ENCODE measurements at regions not wholly inside any gene's neighbourhood (a gene's known extent, or its start where the extent isn't known, plus 50 kb on each side); places are given as distances from the start of the nearest gene placed in this dataset.
A peak's percentile ranks its signal among the peaks of the same experiment; 100 is the strongest.

DNA sequence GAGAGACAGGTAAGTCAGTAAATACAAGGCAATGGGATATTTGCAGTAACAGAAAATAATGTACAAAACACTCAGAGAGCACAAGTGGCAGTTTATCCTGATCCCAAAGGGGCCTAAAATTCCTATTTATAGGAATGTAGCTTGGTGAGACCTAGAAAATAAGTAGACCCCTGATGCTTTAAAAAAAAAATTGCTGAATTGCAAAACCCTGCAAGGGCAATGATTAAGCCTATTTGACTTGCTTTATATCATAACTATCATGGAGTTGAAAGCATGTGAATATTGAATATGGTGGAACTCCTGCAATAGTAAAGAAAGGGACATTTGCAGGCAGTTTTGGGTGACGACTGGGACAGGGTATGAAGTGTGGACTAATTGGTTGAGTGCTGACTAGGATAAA, 101.9 kb upstream of the C1orf21 start:
- no peak for DNase-seq

GRCh38 chr1:184285401-184286087, 101.3 kb upstream of the C1orf21 start:
- no peak for DNase-seq

DNA sequence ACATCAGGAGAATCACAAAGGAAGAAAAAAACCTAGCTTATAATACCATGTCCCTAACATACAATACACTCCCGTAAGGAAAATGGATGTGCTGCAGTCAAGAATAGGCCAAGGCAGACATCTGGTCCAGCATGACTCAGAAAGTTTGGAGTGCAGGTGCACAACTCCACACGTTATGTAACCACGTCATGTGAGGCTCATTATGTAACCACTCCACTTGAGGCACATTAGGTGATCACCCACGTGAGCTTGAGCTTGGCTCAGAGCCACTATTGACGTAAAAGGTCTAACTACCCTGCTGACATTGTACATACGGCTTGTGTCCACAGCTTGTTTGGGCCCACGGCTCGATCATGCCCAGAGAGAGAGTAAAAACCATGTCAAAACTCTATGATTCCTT, 99.8 kb upstream of the C1orf21 start:
- DNase-seq = no peak

DNA sequence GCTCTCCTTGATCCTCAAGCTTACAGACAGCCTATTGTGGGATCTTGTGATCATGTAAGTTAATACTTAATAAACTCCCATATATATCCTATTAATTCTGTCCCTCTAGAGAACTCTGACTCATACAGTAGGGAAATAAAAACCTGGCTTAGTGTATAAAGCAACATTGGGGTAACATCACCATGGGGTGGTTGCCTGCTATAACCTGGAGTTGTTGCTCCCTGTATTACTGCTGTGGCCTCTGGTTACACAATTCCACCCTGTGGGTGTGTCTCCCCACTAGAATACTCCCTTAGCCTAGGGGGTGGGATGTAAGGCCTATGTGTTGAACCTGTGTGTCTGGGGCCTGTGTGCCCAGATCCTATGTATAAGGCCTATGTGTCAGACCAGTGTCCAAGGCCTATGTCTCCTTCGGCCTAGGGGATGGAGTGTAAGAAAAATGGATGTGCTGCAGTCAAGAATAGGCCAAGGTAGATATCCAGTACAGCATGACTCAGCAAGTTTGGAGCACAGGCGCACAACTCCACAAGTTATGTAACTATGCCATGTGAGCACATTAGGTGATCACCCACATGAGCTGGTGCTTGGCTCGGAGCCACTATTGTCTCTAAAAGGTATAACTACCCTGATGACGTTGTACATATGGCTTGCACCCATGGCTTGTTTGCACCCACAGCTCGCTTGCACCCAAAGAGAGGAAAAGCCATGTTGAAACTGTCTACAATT, 96.8 kb upstream of the C1orf21 start:
- DNase-seq = no peak

DNA sequence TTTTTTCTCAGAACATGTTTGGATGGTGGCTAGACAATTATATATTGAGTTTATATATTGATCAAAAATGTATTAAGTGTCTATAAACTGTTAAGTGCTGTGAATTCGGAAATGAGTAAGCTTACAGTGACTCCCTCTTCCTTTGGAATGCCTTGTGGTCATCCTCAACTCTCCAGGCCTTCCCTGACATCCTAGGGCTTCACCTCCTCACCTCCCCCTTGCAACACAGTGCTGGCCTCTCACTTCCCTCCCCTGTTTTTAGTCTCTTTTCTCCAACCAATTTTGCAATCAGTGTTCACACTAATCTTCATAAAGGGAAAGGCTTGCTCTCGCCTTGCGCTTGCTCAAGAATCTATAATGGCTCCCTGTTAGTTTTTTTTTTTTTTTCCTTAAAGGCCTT, 95.1 kb upstream of the C1orf21 start:
- DNase-seq = peak; percentile 24

GRCh38 chr1:184292101-184292500, 94.7 kb upstream of the C1orf21 start:
- DNase-seq = no peak

DNA sequence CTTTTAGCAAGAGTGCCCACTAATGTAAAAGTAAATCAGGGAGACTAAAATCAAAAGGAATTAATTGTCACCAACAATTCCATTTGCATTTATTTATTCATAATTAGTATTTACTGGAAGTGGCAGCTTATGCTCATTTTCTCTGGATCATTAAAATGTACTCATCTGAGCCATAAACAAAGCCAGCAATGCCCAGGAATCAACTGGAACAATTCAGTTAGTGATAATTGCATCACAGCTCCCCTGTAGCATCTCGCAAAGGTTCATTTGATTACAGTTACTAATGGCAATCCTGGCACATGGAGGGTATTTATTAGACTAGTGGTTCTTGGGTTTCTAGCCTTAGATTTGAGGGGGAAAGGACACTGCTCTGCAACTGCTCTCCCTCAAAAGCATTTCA, 92.7 kb upstream of the C1orf21 start:
- no peak for DNase-seq

GRCh38 chr1:184296466-184297243, 90.2 kb upstream of the C1orf21 start:
- DNase-seq = peak; percentile 89

GRCh38 chr1:184297244-184297750, 89.5 kb upstream of the C1orf21 start:
- DNase-seq = no peak

- no peak for DNase-seq
Measured at GRCh38 chr1:184298440-184299405, 88.1 kb upstream of the C1orf21 start.

GRCh38 chr1:184299406-184299790, 87.4 kb upstream of the C1orf21 start:
- peak; percentile 81 for DNase-seq

DNA sequence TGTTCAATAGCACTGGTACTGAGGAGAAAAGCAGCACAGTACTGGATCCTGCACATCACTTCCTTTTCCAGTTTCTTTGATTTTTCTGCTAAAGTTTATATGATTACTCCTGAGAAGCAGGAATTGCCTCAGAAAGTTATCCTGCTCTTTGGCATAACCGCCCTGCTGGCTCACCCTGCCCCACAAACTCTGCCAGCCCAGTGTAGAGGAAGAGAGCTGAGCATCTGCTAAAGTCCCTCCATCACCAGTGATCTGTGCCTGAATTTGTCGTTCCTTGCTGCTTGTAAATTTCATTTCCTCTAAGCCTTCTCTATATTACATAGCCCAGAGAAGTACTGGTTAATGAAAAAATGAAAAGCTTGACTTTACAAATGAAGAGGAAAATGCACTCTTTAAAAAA, 87.0 kb upstream of the C1orf21 start:
- DNase-seq = no peak

GRCh38 chr1:184300446-184300845, 86.4 kb upstream of the C1orf21 start:
- DNase-seq = peak; percentile 45

GRCh38 chr1:184301227-184301626, 85.6 kb upstream of the C1orf21 start:
- no peak for DNase-seq

GRCh38 chr1:184302346-184302745, 84.5 kb upstream of the C1orf21 start:
- DNase-seq = no peak

DNA sequence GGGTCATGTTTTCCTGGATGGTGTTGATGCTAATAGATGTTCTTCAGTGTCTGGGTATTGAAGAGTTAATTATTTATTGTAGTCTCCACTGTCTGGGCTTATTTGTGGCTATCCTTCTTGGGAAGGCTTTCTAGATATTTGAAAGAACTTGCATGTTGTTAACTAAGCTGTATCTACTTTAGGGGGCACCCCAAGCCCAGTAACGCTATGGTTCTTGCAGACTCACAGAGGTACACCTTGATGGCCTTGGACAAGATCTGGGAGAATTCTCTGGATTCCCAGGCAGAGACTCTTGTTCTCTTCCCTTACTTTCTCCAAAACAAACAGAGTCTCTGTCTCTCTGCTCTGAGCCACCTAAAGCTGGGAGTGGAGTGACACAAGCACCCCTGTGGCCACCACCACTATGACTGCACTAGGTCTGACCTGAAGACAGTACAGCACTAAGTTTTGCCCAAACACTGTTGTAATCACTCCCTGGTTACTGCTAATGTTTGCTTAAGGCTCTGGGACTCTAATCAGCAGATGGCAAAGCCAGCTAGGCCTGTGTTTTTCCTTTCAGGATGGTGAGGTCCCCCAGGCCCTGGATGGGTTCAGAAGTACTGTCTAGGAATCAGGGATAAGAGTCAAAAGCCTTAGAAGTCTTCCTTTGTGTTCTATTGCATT, 76.5 kb upstream of the C1orf21 start:
- DNase-seq = no peak

DNA sequence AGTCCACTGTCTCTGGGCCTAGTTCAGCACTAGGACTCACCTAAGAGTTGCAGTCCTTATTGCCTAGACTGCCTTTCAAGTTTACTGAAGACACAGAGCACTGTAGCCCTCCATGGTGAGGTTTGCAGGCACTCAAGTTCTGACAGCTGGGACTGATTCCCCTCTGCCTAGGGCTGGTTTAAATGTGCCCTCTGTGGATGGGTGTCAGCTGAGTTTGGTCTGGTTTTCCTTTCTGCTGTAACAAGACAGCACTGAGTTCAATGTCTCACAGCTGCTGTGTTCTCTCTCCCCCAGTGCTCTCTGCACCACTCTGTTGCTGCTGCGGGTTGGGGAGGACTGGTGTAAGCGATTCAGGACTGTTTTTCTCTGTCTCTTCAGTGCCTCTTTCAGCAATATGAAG, 75.2 kb upstream of the C1orf21 start:
- no peak for DNase-seq

DNA sequence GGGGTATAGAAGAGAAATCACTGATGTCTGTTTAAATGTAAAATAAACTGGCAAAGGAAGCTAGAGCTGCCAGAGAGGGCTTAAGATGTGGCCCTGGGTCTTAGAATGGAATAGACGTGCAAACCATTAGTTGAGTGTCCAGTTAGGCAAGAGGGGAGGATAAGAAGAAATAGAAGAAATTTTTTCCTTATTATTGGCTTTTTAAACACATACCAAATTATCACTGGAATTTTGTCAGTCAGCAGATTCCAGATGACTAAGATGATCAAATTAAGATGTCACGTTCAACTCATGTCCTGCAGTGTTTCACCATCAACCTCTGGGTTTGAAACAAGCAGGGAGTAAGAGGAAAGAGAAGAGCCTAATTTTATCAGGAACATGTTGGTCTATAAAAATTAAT, 71.6 kb upstream of the C1orf21 start:
- no peak for DNase-seq

DNA sequence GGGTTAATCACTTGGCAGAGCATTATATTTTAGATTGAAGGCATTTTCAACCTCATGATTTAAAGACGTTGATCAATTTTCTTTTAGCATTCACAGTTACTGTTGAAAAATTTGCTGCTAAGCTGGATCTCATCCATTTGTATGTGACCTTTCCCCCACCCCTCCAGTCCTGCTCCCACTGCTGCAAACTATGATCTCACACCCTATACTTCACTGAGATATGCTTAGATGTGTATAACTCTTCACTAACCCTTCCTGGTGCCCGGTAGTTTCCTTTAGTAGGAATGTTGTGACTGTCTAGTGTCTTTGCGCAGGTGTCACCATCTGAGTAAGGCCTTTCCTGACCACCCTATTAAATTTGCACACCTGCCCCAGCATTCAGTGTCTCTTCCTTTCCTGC, 67.0 kb upstream of the C1orf21 start:
- no peak for DNase-seq

DNA sequence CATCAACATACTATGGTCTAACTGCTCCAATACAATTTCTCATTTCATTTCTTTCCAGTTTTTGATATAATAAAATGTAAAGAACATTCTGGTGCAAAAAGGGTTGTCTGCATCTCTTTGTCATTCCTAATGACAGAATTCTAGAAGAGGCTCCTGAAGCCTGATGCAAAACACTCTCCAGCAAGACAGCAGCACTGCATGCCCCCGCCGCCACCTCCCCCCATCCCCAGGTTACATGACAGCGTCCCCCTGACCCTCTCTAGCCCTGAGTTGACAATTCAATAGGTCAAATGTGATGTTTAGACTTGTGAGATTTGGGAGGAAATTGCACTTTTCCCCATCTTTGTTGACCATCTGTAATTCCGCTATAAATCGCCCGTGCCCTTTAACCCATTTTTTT, 64.6 kb upstream of the C1orf21 start:
- no peak for DNase-seq

DNA sequence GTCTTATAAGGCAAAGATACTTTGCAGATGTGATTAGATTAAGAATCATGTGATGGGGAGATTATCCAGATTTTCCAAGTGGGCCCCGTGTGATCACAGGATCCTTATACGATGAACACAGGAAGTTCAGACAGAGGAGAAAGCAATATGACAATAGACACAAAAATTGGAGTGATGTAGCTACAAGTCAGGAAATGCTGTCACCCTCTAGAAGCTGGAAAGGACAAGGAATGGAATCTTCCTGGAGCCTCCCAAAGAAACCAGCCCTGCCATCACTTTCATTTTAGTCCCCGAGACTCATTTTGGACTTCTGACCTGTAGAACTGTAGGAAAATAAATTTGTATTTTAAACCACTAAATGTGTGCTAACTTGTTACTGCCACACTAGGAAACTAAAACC, 61.9 kb upstream of the C1orf21 start:
- no peak for DNase-seq

GRCh38 chr1:184326278-184326677, 60.6 kb upstream of the C1orf21 start:
- DNase-seq = no peak

All from NCI-H226 (cell line).